NCI-H2227 (cell line): ENCODE measurements at regions not wholly inside any gene's neighbourhood (a gene's known extent, or its start where the extent isn't known, plus 50 kb on each side); places are given as distances from the start of the nearest gene placed in this dataset.

ENCODE experiments used
- DNase-seq: peaks from one replicate; lab custom pipeline; 2025; ENCODE audit not compliant: unreplicated experiment; lab: John Stamatoyannopoulos, UW

- no peak for DNase-seq
Measured at GRCh38 chr11:103530257-103530656, 421.0 kb downstream of the DYNC2H1 start.

GRCh38 chr11:103532133-103532788, 423.0 kb downstream of the DYNC2H1 start:
- DNase-seq = no peak

- no peak for DNase-seq
Measured at GRCh38 chr11:103534191-103534590, 425.0 kb downstream of the DYNC2H1 start.

GRCh38 chr11:103534959-103535358, 425.7 kb downstream of the DYNC2H1 start:
- no peak for DNase-seq

GRCh38 chr11:103536335-103536722, 427.1 kb downstream of the DYNC2H1 start:
- no peak for DNase-seq

- peak; percentile 69 for DNase-seq
Measured at GRCh38 chr11:103537904-103538502, 428.8 kb downstream of the DYNC2H1 start.

GRCh38 chr11:103539166-103539565, 429.9 kb downstream of the DYNC2H1 start:
- no peak for DNase-seq

- DNase-seq = no peak
Measured at GRCh38 chr11:103541186-103541795, 432.1 kb downstream of the DYNC2H1 start.

- DNase-seq = no peak
Measured at GRCh38 chr11:103542851-103543250, 433.6 kb downstream of the DYNC2H1 start.

- no peak for DNase-seq
Measured at GRCh38 chr11:103543456-103543855, 434.2 kb downstream of the DYNC2H1 start.

- DNase-seq = no peak
Measured at GRCh38 chr11:103544874-103545273, 435.6 kb downstream of the DYNC2H1 start.

GRCh38 chr11:103545551-103545950, 436.3 kb downstream of the DYNC2H1 start:
- no peak for DNase-seq

GRCh38 chr11:103546236-103546635, 437.0 kb downstream of the DYNC2H1 start:
- no peak for DNase-seq

- DNase-seq = no peak
Measured at GRCh38 chr11:103547024-103547423, 437.8 kb downstream of the DYNC2H1 start.

- no peak for DNase-seq
Measured at GRCh38 chr11:103547691-103548090, 438.5 kb downstream of the DYNC2H1 start.

- no peak for DNase-seq
Measured at GRCh38 chr11:103548838-103549237, 439.6 kb downstream of the DYNC2H1 start.

- no peak for DNase-seq
Measured at GRCh38 chr11:103550811-103551210, 441.6 kb downstream of the DYNC2H1 start.

- DNase-seq = no peak
Measured at GRCh38 chr11:103552086-103552485, 442.9 kb downstream of the DYNC2H1 start.

- no peak for DNase-seq
Measured at GRCh38 chr11:103556171-103556570, 446.9 kb downstream of the DYNC2H1 start.

GRCh38 chr11:103566116-103566515, 456.9 kb downstream of the DYNC2H1 start:
- no peak for DNase-seq

- DNase-seq = peak; percentile 84
Measured at GRCh38 chr11:103581760-103582159, 454.7 kb upstream of the DDI1 start.

GRCh38 chr11:103582351-103582909, 454.0 kb upstream of the DDI1 start:
- peak; percentile 4 for DNase-seq
